ENCODE measurements at regions not wholly inside any gene's neighbourhood (a gene's known extent, or its start where the extent isn't known, plus 50 kb on each side); places are given as distances from the start of the nearest gene placed in this dataset.

- H3K4me3 ChIP-seq (replicated peaks in 1 of 2; ENCODE audit: low read depth in 2 of 2, low read length in 2 of 2) = no peak overlapping the region
- no peak for TF ChIP-seq CTCF (IDR thresholded peaks at IDR 0.05; ENCODE audit: low read depth, low read length)
- no peak for DNase-seq (ENCODE audit: low read depth in 2 of 2)
These were observed 57.1 kb downstream of the HLA-A start for GRCh38 chr6:29999416-29999815.

- no peak for DNase-seq (ENCODE audit: low read depth in 2 of 2)
- TF ChIP-seq CTCF (IDR thresholded peaks at IDR 0.05; ENCODE audit: low read depth, low read length) = no peak
These were observed 57.9 kb downstream of the HLA-A start for GRCh38 chr6:30000156-30000791.

DNA sequence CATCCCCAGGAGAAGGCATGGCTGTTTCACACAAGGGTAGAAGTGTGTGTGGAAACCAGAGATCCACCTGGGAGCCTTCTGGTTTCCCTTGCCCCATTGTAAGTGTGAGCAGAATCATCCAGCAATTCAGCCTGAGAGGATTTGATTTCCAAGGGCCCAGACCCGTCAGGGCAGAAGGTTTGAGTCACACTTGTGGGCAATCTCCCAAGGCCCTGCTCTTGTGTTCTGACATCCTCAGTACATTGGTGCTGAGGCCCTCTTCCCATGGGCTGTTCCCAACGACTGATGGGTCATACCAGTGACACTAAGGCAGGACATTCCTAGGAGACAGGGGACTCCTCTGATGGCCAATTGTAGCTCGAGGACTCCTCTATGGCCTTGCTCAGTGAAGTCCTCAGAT, 58.2 kb upstream of the POLR1H start:
- no peak overlapping the region for H3K4me3 ChIP-seq (replicated peaks in 1 of 2; ENCODE audit: low read depth in 2 of 2, low read length in 2 of 2)
- peak; percentile 25 to 57 for DNase-seq (ENCODE audit: low read depth in 2 of 2)
- no peak for TF ChIP-seq CTCF (IDR thresholded peaks at IDR 0.05; ENCODE audit: low read depth, low read length)

More at GRCh38 chr6:30000156-30000791, 57.9 kb downstream of the HLA-A start:
- H3K4me3 ChIP-seq (replicated peaks in 1 of 2; ENCODE audit: low read depth in 2 of 2, low read length in 2 of 2) = no peak overlapping the region

GRCh38 chr6:30005482-30005881, 55.6 kb upstream of the POLR1H start:
- DNase-seq (ENCODE audit: low read depth in 2 of 2) = no peak
- no peak overlapping the region for H3K4me3 ChIP-seq (replicated peaks in 1 of 2; ENCODE audit: low read depth in 2 of 2, low read length in 2 of 2)
- TF ChIP-seq CTCF (IDR thresholded peaks at IDR 0.05; ENCODE audit: low read depth, low read length) = no peak

DNA sequence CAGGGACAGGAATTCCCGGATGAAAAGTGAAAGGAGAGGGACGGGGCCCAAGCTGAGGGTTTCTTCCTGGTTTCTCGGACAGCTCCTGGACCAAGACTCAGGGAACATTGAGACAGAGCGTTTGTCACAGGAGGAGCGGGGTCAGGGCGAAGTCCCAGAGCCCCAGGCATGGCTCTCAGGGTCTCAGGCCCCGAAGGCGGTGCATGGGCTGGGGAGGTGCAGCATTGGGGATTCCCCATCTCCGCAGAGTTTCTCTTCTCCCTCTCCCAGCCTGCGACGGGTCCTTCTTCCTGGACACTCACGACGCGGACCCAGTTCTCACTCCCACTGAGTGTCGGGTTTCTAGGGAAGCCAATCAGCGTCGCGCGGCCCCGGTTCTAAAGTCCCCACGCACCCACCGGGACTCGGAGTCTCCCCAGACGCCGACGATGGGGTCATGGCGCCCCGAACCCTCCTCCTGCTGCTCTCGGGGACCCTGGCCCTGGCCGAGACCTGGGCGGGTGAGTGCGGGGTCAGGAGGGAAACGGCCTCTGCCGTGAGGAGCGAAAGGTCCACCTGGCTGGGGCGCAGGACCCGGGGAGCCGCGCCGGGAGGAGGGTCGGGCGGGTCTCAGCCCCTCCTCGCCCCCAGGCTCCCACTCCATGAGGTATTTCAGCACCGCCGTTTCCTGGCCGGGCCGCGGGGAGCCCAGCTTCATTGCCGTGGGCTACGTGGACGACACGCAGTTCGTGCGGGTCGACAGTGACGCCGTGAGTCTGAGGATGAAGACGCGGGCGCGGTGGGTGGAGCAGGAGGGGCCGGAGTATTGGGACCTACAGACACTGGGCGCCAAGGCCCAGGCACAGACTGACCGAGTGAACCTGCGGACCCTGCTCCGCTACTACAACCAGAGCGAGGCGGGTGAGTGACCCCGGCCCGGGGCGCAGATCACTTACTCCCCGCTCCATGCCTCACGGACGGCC, 54.6 kb upstream of the POLR1H start:
- peak overlapping the region; percentile 37 to 45 for H3K4me3 ChIP-seq (replicated peaks in 1 of 2; ENCODE audit: low read depth in 2 of 2, low read length in 2 of 2)
- TF ChIP-seq CTCF (IDR thresholded peaks at IDR 0.05; ENCODE audit: low read depth, low read length) = no peak
- no peak for DNase-seq (ENCODE audit: low read depth in 2 of 2)

DNA sequence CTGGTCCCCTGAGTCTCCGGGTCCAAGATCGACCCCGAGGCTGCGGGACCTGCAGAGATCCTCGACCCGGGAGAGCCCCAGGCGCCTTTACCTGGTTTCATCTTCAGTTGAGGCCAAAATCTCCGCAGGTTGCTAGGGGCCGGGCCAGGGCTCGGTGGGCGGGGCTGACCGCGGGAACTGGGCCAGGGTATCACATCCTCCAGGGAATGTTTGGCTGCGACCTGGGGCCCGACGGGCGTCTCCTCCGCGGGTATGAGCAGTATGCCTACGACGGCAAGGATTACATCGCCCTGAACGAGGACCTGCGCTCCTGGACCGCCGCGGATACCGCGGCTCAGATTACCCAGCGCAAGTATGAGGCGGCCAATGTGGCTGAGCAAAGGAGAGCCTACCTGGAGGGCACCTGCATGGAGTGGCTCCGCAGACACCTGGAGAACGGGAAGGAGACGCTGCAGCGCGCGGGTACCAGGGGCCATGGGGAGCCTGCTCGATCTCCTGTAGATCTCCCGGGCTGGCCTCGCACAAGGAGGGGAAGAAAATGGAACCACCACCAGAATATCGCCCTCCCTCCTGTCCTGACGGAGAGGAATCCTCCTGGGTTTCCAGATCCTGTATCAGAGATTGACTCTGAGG, 53.8 kb upstream of the POLR1H start:
- no peak for TF ChIP-seq CTCF (IDR thresholded peaks at IDR 0.05; ENCODE audit: low read depth, low read length)
- peak overlapping the region; percentile 37 to 45 for H3K4me3 ChIP-seq (replicated peaks in 1 of 2; ENCODE audit: low read depth in 2 of 2, low read length in 2 of 2)
- no peak for DNase-seq (ENCODE audit: low read depth in 2 of 2)
